Astrocyte of the cerebellum (primary cell): ENCODE measurements at regions not wholly inside any gene's neighbourhood (a gene's known extent, or its start where the extent isn't known, plus 50 kb on each side); places are given as distances from the start of the nearest gene placed in this dataset.

Experiments
- DNase-seq: peaks from one replicate; pipeline ENCODE4 v3.0.0-alpha.2; 2011; ENCODE audit warnings: low read depth
- H3K4me3 ChIP-seq: 2 replicates; pipeline ENCODE4 v1.5.1; 2011; ENCODE audit warnings: mild to moderate bottlenecking, low read depth, low read length, moderate library complexity
- in situ Hi-C: cut with HindIII; loops from 2 replicates; pipeline ENCODE4 v1.10.0; 2017; ENCODE audit warnings: low sequenced_read_pairs
- TF ChIP-seq, protein P1 (sequence below): IDR thresholded peaks from 2 replicates; pipeline ENCODE4 v1.5.1; 2012; ENCODE audit warnings: low read length, low read depth, moderate library complexity, mild to moderate bottlenecking; ENCODE audit errors: missing control alignments

DNA sequence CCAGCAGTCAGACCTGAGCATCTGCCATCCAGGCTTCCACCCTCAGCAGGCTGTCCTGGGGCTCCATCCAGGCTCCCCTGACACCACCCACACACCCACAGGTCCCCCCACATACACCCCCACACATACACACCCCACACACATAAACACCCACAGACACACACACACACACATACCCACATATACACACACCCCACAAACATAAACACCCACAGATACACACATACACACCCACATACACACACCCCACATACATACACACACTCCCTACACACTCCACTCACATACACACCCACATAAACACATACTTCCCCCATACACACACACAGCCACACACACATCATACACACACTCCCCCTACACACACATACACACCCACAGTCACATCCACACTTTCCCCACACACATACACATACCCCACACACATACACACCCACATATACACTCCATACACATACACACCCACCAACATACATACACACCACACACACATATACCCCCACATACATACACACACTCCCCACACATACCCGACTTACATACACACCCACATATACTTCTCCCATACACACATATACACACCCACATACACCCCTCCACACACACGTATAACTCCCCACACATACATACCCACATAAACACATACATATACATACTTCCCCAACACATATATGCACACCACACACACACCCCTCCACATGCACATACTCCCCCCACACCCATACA, 183.3 kb upstream of the ETAA1 start:
- no peak for DNase-seq
- in situ Hi-C loops = no loop called here
- TF ChIP-seq, protein P1, sequence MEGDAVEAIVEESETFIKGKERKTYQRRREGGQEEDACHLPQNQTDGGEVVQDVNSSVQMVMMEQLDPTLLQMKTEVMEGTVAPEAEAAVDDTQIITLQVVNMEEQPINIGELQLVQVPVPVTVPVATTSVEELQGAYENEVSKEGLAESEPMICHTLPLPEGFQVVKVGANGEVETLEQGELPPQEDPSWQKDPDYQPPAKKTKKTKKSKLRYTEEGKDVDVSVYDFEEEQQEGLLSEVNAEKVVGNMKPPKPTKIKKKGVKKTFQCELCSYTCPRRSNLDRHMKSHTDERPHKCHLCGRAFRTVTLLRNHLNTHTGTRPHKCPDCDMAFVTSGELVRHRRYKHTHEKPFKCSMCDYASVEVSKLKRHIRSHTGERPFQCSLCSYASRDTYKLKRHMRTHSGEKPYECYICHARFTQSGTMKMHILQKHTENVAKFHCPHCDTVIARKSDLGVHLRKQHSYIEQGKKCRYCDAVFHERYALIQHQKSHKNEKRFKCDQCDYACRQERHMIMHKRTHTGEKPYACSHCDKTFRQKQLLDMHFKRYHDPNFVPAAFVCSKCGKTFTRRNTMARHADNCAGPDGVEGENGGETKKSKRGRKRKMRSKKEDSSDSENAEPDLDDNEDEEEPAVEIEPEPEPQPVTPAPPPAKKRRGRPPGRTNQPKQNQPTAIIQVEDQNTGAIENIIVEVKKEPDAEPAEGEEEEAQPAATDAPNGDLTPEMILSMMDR = no peak
- no peak overlapping the region for H3K4me3 ChIP-seq

DNA sequence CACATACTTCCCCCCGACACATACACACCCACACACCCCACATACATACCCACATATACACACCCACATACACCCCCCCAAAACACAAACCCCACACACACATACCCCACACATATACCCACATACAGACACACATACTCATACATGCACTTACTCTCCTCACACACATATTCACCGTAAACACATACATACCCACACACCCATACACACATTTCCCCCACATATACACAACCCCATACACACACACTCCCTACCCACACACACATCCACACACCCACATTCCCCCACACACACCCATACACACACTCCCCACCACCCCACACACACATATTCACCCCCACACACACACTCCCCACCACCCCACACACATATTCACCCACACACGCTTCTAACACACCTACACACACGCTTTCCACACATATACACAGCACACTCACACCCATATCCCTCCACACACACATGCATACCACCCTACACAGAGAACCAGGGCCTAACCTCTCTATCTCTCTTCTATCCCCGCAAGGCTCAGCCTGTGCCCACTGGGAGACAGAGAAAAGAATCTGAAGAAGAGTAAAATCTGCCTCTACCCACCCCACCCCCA, 182.4 kb upstream of the ETAA1 start:
- H3K4me3 ChIP-seq = no peak overlapping the region
- TF ChIP-seq, protein P1 = no peak
- in situ Hi-C loops = no loop called here
- DNase-seq = no peak

DNA sequence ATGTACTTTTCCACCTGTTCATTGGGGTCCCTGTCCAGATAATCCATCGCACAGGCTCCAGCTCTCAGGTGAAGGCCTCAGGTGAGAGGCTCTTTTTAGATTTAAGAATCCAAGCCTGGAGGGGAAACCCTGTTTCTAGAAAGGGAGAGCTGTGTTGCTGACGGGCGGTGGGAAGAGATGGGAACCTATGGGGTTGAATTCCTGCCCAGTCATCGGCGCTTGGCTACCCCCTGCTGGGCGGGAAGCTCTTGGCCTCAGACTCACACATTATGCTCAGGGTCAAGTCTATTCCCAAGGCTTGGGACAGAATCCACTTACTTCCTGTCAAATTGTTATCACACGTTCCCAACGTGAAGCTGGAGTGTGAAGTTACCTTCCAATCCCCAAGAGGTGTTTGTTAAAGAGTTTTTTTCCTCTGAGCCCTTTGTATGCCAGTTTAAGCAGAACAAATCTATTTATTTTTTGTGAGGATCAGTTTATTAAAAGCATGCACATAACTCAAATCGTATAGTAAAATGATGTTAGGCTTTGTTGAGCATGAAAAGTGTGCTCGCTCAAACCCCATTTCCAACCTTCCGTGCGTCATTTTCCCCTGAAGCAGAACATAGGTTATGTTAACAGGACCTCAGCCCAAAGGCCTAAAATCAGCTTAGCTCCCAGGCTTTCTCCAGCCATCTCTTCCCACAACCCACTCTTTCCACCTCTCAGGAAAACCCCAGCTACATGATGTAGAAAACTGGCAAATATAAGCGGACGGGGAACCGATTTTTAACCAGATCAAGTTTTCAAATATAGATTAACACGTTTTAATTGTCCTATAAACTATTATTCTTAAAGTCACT, 181.7 kb upstream of the ETAA1 start:
- TF ChIP-seq, protein P1 = peak; percentile 25
- H3K4me3 ChIP-seq = no peak overlapping the region
- DNase-seq = peak; percentile 28
- in situ Hi-C loops = no loop called here

DNA sequence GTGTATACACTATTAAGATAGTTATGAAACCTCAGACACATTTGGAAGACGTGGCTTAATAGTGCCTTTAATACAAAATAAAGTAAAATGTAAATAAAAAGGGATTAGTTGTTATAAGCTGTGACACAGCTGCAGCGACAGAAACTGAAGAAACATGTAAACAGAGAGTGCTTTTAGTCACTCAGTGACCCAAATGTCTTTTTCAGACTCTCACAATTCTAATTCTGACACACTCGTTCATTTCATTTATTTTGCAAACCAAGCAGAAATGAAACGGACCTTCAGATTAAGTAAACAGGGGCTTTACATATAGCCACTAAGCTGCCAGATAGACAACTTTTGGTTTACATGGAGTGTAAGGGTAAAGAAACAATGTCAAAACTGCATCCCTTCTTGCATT, 181.0 kb upstream of the ETAA1 start:
- TF ChIP-seq, protein P1 = no peak
- H3K4me3 ChIP-seq = no peak overlapping the region
- in situ Hi-C loops = no loop called here

DNA sequence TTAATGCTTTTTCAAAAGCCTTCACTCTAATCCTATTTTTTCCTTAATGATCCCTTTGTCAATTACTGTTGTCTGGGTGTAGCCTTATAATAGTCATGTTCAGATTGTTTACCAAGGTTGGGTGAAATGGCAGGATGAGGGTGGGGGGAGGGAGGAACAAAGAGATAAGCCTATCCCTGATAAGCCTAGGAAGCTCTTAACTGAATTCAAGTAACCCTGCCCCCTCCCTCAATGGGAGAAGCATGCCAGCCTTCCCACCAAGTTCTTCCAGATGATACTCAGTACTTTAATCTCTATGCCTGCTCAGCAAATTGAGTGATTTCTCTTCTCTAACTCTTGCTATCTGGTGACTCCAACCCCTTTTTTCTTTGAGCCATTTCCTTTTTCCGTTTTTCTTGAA, 180.3 kb upstream of the ETAA1 start:
- no peak for DNase-seq
- in situ Hi-C loops = no loop called here
- TF ChIP-seq, protein P1 = no peak
- H3K4me3 ChIP-seq = no peak overlapping the region

More for the DNA sequence above, 181.0 kb upstream of the ETAA1 start:
- DNase-seq = no peak

DNA sequence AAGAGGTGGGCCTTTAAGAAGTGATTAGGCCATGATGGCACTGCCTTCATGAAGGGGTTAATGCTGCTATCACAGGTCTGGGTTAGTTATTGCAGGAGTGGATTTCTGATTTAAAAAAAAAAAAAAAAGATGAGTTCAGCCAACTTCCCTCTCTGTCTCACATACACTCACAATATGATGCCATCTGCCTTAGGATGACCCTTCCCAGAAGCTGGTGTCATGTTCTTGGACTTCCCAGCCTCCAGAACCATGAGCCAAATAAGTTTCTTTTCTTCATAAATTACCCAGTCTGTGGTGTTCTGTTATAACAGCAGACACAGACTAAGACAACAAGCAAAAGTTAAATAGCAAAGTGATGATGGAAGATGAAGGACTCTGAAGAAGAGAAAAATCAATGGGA, 179.7 kb upstream of the ETAA1 start:
- no peak overlapping the region for H3K4me3 ChIP-seq
- TF ChIP-seq, protein P1 = no peak
- in situ Hi-C loops = no loop called here
- no peak for DNase-seq
